GM12878 (cell line): ENCODE measurements at regions not wholly inside any gene's neighbourhood (a gene's known extent, or its start where the extent isn't known, plus 50 kb on each side); places are given as distances from the start of the nearest gene placed in this dataset.

Experiments
- ATAC-seq: fragments of 200-7000 bp; cut with Tn5 transposase; 3 replicates; pipeline ENCODE4 v1.9.1; 2020; ENCODE audit warnings: mild to moderate bottlenecking, moderate library complexity
- BruUV-seq: library from RNA; stranded (reverse); fragments of 400-500 nt; replicated peaks from 2 replicates; lab custom pipeline; 2021; lab: Mats Ljungman, UMichigan
- CTCF ChIA-PET: fragments of 300-600 bp; sonication (Branson Sonifier 250); formaldehyde crosslinking; extraction: SDS; loops from one replicate; lab custom pipeline; 2021; ENCODE audit warnings: inconsistent platforms; lab: Yijun Ruan, JAX
- POLR2A ChIA-PET: fragments of 350-600 bp; formaldehyde crosslinking; extraction: SDS; loops from one replicate; lab custom pipeline; 2021; ENCODE audit warnings: inconsistent platforms; lab: Charles Lee
- RAD21 ChIA-PET: fragments of 300-600 bp; sonication (Branson Sonifier 250); formaldehyde crosslinking; loops from one replicate; lab custom pipeline; 2023; ENCODE audit warnings: antibody characterized with exemption; ENCODE audit not compliant: unreplicated experiment; lab: Charles Lee
- SMC1A ChIA-PET: fragments of 300-600 bp; sonication (Branson Sonifier 250); formaldehyde crosslinking; loops from one replicate; lab custom pipeline; 2023; ENCODE audit not compliant: unreplicated experiment, uncharacterized antibody; lab: Charles Lee
- DNase-seq: peaks from one replicate; pipeline ENCODE4 v3.0.0-alpha.2; 2011; ENCODE audit warnings: low read depth, low spot score
- FAIRE-seq: peaks from 3 replicates; lab custom pipeline; 2011; peaks lifted over from hg19 to GRCh38; lab: Jason Lieb, UNC
- H2AFZ ChIP-seq: 2 replicates; pipeline ENCODE4 v1.6.0; 2011; ENCODE audit warnings: low read depth, low read length, control low read depth; ENCODE audit not compliant: control insufficient read depth
- H3K27ac ChIP-seq: 2 replicates; pipeline ENCODE4 v1.5.1; 2011; ENCODE audit warnings: control low read depth; ENCODE audit not compliant: control insufficient read depth, insufficient read depth
- H3K27me3 ChIP-seq, 2 experiments: replicated peaks in 1 of 2; 2 replicates each; pipeline versions ENCODE4 v1.6.0 to v1.6.1; 2011; ENCODE audit warnings: low read length in 1 of 2; ENCODE audit not compliant: control insufficient read depth in 2 of 2, insufficient read depth in 2 of 2
- H3K36me3 ChIP-seq, 2 experiments: 2 replicates each; pipeline ENCODE4 v1.5.1; 2011; ENCODE audit warnings: low read length in 1 of 2; ENCODE audit not compliant: control insufficient read depth in 2 of 2, insufficient read depth in 2 of 2
- H3K4me1 ChIP-seq: 2 replicates; pipeline ENCODE4 v1.6.1; 2011; ENCODE audit warnings: mild to moderate bottlenecking, low read length, moderate library complexity, mixed read lengths; ENCODE audit not compliant: control insufficient read depth, insufficient read depth
- H3K4me2 ChIP-seq: 2 replicates; pipeline ENCODE4 v1.6.0; 2011; ENCODE audit warnings: control low read depth; ENCODE audit not compliant: control insufficient read depth, insufficient read depth
- H3K4me3 ChIP-seq: fragments of 200-600 bp; sonication (generic); 2 replicates; pipeline ENCODE4 v1.5.1; 2016
- H3K79me2 ChIP-seq: 2 replicates; pipeline ENCODE4 v1.6.0; 2011; ENCODE audit warnings: low read length; ENCODE audit not compliant: control insufficient read depth, insufficient read depth
- H3K9ac ChIP-seq: 2 replicates; pipeline ENCODE4 v1.8.0; 2011; ENCODE audit warnings: low read length, control low read depth, mixed read lengths; ENCODE audit not compliant: control insufficient read depth, insufficient read depth
- H3K9me3 ChIP-seq: replicated peaks from 3 replicates; pipeline ENCODE4 v1.5.1; 2011; ENCODE audit warnings: mild to moderate bottlenecking, low read length; ENCODE audit not compliant: control insufficient read depth, insufficient read depth
- H4K20me1 ChIP-seq: 2 replicates; pipeline ENCODE4 v1.6.0; 2011; ENCODE audit not compliant: control insufficient read depth, insufficient read depth
- CBFB ChIP-seq: IDR thresholded peaks from 2 replicates; pipeline ENCODE4 v1.6.1; 2016; ENCODE audit warnings: antibody characterized with exemption, low read depth
- DPF2 ChIP-seq: fragments of 450-650 bp; IDR thresholded peaks from 2 replicates; pipeline ENCODE4 v1.6.1; 2017; ENCODE audit warnings: mild to moderate bottlenecking
- IKZF1 ChIP-seq: fragments of 450-650 bp; conservative IDR thresholded peaks from 2 replicates; pipeline ENCODE4 v1.6.1; 2017; ENCODE audit warnings: antibody characterized with exemption, mild to moderate bottlenecking
- MEF2A ChIP-seq: IDR thresholded peaks from 2 replicates; pipeline ENCODE4 v1.6.1; 2011; ENCODE audit warnings: low read depth, mild to moderate bottlenecking, low read length, moderate library complexity; ENCODE audit not compliant: insufficient read depth
- MYC ChIP-seq: IDR thresholded peaks from 2 replicates; pipeline ENCODE4 v1.6.1; 2011; ENCODE audit warnings: mild to moderate bottlenecking, low read length, moderate library complexity, inconsistent platforms; ENCODE audit not compliant: insufficient read depth, insufficient replicate concordance, insufficient read length, severe bottlenecking
- PAX8 ChIP-seq: fragments of 450-650 bp; IDR thresholded peaks from 2 replicates; pipeline ENCODE4 v1.6.1; 2017; ENCODE audit warnings: mild to moderate bottlenecking, moderate library complexity
- PML ChIP-seq: IDR thresholded peaks from 2 replicates; pipeline ENCODE4 v1.6.1; 2012; ENCODE audit warnings: low read length, inconsistent platforms
- RAD51 ChIP-seq: fragments of 450-650 bp; IDR thresholded peaks from 2 replicates; pipeline ENCODE4 v1.6.1; 2016; ENCODE audit warnings: moderate library complexity, mild to moderate bottlenecking, inconsistent platforms
- RB1 ChIP-seq: fragments of 450-650 bp; formaldehyde crosslinking; IDR thresholded peaks from 2 replicates; pipeline ENCODE4 v1.6.1; 2017; ENCODE audit warnings: mild to moderate bottlenecking, borderline replicate concordance
- RCOR1 ChIP-seq: conservative IDR thresholded peaks from 2 replicates; pipeline ENCODE4 v1.6.1; 2012; ENCODE audit warnings: low read depth, low read length, improper control_type of control experiment
- SMAD5 ChIP-seq: IDR thresholded peaks from 2 replicates; pipeline ENCODE4 v1.6.1; 2016; ENCODE audit warnings: antibody characterized with exemption, low read depth
- STAT1 ChIP-seq: fragments of 450-650 bp; conservative IDR thresholded peaks from 2 replicates; pipeline ENCODE4 v1.6.1; 2014; ENCODE audit warnings: antibody characterized with exemption, mild to moderate bottlenecking
- STAT3 ChIP-seq: IDR thresholded peaks from 2 replicates; pipeline ENCODE4 v1.6.1; 2011; ENCODE audit warnings: low read depth, low read length, improper control_type of control experiment
- WGBS: methylation state at CpG from one replicate; pipeline ENCODE4 v1.1.6; 2016; ENCODE audit warnings: low lambda C conversion rate; ENCODE audit not compliant: insufficient replicate concordance, insufficient coverage; ENCODE audit errors: missing lambda C conversion rate; 5-methylcytosine and 5-hydroxymethylcytosine counted together
- in situ Hi-C: fragments of 300-500 bp; cut with MboI; formaldehyde crosslinking; loops from 9 replicates; pipeline ENCODE4 v1.14.3; 2018; ENCODE audit warnings: mixed read lengths
- intact Hi-C: fragments of 100-400 bp; cut with micrococcal nuclease; formaldehyde crosslinking; loops from one replicate; pipeline ENCODE4 v1.14.2; 2022; ENCODE audit not compliant: unreplicated experiment
- TF ChIP-seq, protein P1 (sequence below): fragments of 450-650 bp; conservative IDR thresholded peaks from 2 replicates; pipeline ENCODE4 v1.6.1; 2017; ENCODE audit warnings: mild to moderate bottlenecking, moderate library complexity
- TF ChIP-seq, protein P2 (sequence below): fragments of 450-650 bp; IDR thresholded peaks from 2 replicates; pipeline ENCODE4 v1.6.1; 2018; ENCODE audit warnings: mild to moderate bottlenecking, low read depth, moderate library complexity; ENCODE audit not compliant: partially characterized antibody

DNA sequence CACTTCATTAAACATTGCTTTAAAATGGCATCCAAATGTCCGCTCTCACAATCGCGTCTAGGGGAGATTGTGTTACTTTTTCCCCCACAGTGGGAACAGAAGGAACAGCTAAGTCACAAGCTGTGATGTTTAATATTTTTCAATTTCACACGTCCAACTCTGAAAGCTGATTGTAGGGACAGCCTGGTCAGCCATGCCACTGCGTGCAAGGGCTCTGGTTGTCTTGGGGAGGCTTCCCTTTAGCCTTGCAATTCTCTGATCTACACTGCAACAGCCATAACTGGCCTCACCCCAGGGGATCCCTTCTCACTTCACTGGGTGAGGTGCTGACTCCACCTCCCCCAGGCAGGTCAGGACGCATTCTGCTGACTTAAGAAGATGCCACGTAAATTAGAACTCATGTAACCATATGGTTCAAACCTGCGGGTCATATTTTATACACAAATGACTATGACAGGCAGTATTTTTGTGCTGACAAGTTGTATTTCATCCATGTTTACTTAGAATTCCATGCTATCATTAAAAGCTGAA lies 425.2 kb upstream of the NFE2L3 start:
- DNase-seq (no peak), ATAC-seq (no peak), FAIRE-seq (no peak)
- no peaks in the 10 kb centered on the region for H3K79me2 ChIP-seq
- H3K4me1 ChIP-seq = no peaks in the 10 kb centered on the region
- H3K36me3 ChIP-seq = no peaks in the 10 kb centered on the region
- intact Hi-C loops = no loop called here
- BruUV-seq = no TSS peak
- TF ChIP-seq CBFB (no peak), PAX8 (no peak), SMAD5 (no peak)
- TF ChIP-seq, protein P1, sequence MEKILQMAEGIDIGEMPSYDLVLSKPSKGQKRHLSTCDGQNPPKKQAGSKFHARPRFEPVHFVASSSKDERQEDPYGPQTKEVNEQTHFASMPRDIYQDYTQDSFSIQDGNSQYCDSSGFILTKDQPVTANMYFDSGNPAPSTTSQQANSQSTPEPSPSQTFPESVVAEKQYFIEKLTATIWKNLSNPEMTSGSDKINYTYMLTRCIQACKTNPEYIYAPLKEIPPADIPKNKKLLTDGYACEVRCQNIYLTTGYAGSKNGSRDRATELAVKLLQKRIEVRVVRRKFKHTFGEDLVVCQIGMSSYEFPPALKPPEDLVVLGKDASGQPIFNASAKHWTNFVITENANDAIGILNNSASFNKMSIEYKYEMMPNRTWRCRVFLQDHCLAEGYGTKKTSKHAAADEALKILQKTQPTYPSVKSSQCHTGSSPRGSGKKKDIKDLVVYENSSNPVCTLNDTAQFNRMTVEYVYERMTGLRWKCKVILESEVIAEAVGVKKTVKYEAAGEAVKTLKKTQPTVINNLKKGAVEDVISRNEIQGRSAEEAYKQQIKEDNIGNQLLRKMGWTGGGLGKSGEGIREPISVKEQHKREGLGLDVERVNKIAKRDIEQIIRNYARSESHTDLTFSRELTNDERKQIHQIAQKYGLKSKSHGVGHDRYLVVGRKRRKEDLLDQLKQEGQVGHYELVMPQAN = no peak
- no peak overlapping the region for H3K4me2 ChIP-seq
- SMC1A ChIA-PET = no interaction called here
- no peak overlapping the region for H2AFZ ChIP-seq
- H3K9me3 ChIP-seq = no peaks in the 10 kb centered on the region
- CTCF ChIA-PET = interaction anchor here (0.6 to 1.6 kb wide), 2 partner anchors 125 to 1434 kb away, joined by 3 to 6 read pairs; no protein-coding TSS in a partner anchor
- WGBS = 48% methylated on average over 8 of the region's 8 CpGs
- POLR2A ChIA-PET = no interaction called here
- H3K27ac ChIP-seq = no peak overlapping the region
- in situ Hi-C loops = no loop called here
- H3K9ac ChIP-seq = no peak overlapping the region
- no peak overlapping the region for H3K4me3 ChIP-seq
- H4K20me1 ChIP-seq = no peaks in the 10 kb centered on the region
- no peaks in the 10 kb centered on the region; a peak in 1 of 4 replicates for H3K27me3 ChIP-seq
- RAD21 ChIA-PET = no interaction called here

DNA sequence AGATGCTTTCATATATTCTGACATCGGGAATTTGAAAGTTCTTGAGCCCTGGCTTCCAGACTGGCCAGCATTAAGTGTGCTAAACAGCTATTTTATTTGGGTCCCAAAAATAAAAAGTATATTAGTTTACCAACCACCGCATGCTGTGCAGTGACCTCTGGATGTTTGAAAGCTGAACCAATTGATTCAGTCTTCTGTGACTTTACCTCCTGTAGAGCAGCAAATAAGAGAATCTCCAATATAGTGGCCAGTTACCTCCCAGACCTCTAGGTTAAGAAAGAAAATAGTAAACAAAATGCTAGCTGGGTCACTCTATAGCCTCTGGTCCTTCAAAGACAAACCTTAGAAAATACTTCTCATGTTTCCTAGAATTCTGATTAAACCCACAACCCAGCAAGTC lies 424.6 kb upstream of the NFE2L3 start:
- no peak overlapping the region for H3K4me2 ChIP-seq
- H4K20me1 ChIP-seq = no peaks in the 10 kb centered on the region
- WGBS = 41% methylated on average over 2 of the region's 2 CpGs
- TF ChIP-seq IKZF1 (no peak), RCOR1 (no peak), MYC (no peak), CBFB (no peak), STAT3 (no peak), DPF2 (no peak), STAT1 (no peak), RAD51 (no peak), MEF2A (no peak), RB1 (no peak), PML (no peak)
- TF ChIP-seq, protein P2, sequence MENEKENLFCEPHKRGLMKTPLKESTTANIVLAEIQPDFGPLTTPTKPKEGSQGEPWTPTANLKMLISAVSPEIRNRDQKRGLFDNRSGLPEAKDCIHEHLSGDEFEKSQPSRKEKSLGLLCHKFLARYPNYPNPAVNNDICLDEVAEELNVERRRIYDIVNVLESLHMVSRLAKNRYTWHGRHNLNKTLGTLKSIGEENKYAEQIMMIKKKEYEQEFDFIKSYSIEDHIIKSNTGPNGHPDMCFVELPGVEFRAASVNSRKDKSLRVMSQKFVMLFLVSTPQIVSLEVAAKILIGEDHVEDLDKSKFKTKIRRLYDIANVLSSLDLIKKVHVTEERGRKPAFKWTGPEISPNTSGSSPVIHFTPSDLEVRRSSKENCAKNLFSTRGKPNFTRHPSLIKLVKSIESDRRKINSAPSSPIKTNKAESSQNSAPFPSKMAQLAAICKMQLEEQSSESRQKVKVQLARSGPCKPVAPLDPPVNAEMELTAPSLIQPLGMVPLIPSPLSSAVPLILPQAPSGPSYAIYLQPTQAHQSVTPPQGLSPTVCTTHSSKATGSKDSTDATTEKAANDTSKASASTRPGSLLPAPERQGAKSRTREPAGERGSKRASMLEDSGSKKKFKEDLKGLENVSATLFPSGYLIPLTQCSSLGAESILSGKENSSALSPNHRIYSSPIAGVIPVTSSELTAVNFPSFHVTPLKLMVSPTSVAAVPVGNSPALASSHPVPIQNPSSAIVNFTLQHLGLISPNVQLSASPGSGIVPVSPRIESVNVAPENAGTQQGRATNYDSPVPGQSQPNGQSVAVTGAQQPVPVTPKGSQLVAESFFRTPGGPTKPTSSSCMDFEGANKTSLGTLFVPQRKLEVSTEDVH = no peak

More for the DNA sequence above, 424.6 kb upstream of the NFE2L3 start:
- ATAC-seq (no peak), DNase-seq (no peak), FAIRE-seq (no peak)
- Histone ChIP-seq H3K27ac (no peak overlapping the region), H3K79me2 (no peaks in the 10 kb centered on the region), H3K36me3 (no peaks in the 10 kb centered on the region), H3K9ac (no peak overlapping the region), H3K27me3 (no peaks in the 10 kb centered on the region; a peak in 1 of 4 replicates), H3K9me3 (no peaks in the 10 kb centered on the region), H3K4me1 (no peaks in the 10 kb centered on the region), H2AFZ (no peak overlapping the region), H3K4me3 (no peak overlapping the region)
- POLR2A ChIA-PET = no interaction called here
- intact Hi-C loops (no loop called here), in situ Hi-C loops (no loop called here)
- BruUV-seq = no TSS peak
- CTCF ChIA-PET = interaction anchor here (0.6 kb wide), 1 partner anchor 1433 kb away, joined by 3 read pairs; no protein-coding TSS in a partner anchor
- SMC1A ChIA-PET = no interaction called here
- RAD21 ChIA-PET = no interaction called here
